Adrenal gland (tissue), 5 donors: ENCODE measurements at regions not wholly inside any gene's neighbourhood (a gene's known extent, or its start where the extent isn't known, plus 50 kb on each side); places are given as distances from the start of the nearest gene placed in this dataset.

Experiments used
- POLR2A ChIP-seq, 2 donors: fragments of 450-650 bp; IDR thresholded peaks; one replicate each; pipeline ENCODE4 v1.6.1; 2017; ENCODE audit warnings: antibody characterized with exemption in 2 of 2, mild to moderate bottlenecking in 2 of 2, moderate library complexity in 1 of 2
- TF ChIP-seq, protein P1 (sequence below), 6 experiments: fragments of 450-650 bp in 4 of 6; fragments of 200-600 bp in 2 of 6; sonication (generic) in 1 of 6; IDR thresholded peaks; 1 replicate in 5 of 6; 2 replicates in 1 of 6; pipeline versions ENCODE4 v1.5.1 to v1.8.0; 2016 to 2021; ENCODE audit warnings: antibody characterized with exemption in 6 of 6, mild to moderate bottlenecking in 2 of 6, moderate library complexity in 1 of 6
- donor health status: DM: no; HTN: no; CAD: no.

DNA sequence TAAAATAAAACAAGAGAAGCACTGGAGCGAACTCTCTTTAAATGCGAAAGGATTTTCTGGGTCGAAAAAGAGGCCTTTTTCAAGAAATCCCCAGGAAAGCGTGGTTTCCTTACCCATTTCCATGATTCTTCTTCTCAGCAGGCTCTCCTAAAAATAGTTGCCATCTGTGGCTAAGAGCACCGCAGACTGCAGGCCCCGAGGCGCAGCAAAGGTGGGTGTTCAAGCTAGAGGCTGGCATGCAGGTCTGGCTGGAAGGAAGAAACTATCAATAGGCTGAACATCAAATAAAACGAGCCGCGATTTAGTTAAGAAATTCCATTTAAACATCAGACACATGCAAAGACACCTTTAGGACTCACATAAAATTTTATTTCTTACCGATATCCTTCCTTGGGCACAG, 135.1 kb downstream of the ADAMTS1 start:
- TF ChIP-seq, protein P1, sequence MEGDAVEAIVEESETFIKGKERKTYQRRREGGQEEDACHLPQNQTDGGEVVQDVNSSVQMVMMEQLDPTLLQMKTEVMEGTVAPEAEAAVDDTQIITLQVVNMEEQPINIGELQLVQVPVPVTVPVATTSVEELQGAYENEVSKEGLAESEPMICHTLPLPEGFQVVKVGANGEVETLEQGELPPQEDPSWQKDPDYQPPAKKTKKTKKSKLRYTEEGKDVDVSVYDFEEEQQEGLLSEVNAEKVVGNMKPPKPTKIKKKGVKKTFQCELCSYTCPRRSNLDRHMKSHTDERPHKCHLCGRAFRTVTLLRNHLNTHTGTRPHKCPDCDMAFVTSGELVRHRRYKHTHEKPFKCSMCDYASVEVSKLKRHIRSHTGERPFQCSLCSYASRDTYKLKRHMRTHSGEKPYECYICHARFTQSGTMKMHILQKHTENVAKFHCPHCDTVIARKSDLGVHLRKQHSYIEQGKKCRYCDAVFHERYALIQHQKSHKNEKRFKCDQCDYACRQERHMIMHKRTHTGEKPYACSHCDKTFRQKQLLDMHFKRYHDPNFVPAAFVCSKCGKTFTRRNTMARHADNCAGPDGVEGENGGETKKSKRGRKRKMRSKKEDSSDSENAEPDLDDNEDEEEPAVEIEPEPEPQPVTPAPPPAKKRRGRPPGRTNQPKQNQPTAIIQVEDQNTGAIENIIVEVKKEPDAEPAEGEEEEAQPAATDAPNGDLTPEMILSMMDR (IDR thresholded peaks at IDR 0.05): no peak
- TF ChIP-seq POLR2A (IDR thresholded peaks at IDR 0.05): no peak
